Activated gamma-delta T cell treated with Interleukin-2 at 50 U/mL for 16 hours (primary cell): ENCODE measurements at regions not wholly inside any gene's neighbourhood (a gene's known extent, or its start where the extent isn't known, plus 50 kb on each side); places are given as distances from the start of the nearest gene placed in this dataset.
"Not testable (repeated sequence)": the region's sequence is repeated elsewhere in the genome, so short reads cannot be mapped to it uniquely, and the experiment has no call there.

ENCODE experiments used
- DNase-seq: peaks from one replicate; pipeline ENCODE4 v3.0.0-alpha.2; 2020

DNA sequence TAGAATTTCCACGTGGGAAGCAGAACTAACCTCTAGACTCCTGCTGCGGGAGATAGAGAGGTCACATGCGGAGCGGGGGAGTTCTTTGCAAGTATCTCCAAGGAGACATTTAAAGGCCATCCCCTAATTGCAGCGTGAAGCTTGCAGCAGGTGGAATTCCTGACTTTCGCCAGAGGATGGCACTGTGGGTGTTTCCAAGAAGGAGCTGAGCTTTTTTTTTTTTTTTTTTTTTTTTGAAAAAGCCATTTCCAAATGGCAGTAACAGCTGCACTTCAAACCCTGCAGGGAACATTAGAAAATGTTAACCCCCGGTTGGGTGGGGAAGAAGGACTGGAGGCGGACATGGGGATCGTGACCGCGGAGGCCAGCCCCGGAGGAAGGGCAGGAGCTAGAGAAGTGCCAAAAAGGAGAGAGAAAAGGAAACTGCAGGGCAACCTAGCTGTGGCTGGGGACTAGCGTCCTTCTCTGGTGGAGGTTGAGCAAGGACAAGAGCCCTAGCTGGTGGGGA, 487.7 kb downstream of the TYW1 start:
- no peak for DNase-seq

GRCh38 chr7:67486401-67486800, 489.8 kb downstream of the TYW1 start:
- no peak for DNase-seq

DNA sequence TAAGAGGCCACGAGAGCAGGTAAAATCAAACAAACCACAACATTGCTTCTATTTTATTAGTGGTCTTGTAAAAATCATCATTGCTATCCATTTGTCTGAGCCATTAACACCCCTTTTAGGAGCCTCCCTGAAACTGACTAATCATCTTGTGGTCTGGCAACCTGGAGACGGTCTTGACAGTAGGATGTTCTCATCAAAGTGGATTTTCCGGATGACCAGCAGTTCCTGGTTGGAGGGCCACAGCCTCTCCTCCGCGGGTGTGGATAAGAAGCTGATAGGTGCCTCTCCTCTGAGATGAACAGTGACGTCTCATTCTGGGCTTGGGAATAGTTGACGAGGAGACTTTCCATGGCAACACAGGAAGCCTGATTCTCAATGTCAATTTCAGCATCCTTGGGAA, 490.7 kb downstream of the TYW1 start:
- DNase-seq, result no peak

GRCh38 chr7:67489881-67490280, 493.2 kb downstream of the TYW1 start:
- no peak for DNase-seq

DNA sequence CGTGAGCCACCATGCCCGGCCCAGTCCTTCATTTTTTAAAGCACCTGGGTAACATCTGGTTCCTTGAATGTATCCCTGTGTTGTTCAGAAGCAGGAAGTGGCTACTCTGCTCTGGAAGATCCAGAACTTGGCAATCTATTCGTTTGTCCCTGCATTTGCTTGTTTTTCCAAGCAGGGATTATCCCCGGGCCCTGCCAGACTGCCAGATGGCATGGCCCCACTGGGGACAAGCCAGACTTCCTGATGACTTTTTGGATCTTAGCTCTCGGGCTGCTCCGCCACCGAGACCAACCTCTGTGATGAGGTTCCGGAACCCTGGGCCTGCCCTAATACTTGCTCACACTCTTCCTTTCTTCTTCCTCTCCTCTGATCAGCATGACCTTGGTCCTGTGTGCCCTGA, 496.7 kb downstream of the TYW1 start:
- DNase-seq, result no peak

GRCh38 chr7:67496589-67496988, 500.0 kb downstream of the TYW1 start:
- DNase-seq, result no peak

GRCh38 chr7:67497914-67498313, 501.3 kb downstream of the TYW1 start:
- not testable (repeated sequence) for DNase-seq

DNA sequence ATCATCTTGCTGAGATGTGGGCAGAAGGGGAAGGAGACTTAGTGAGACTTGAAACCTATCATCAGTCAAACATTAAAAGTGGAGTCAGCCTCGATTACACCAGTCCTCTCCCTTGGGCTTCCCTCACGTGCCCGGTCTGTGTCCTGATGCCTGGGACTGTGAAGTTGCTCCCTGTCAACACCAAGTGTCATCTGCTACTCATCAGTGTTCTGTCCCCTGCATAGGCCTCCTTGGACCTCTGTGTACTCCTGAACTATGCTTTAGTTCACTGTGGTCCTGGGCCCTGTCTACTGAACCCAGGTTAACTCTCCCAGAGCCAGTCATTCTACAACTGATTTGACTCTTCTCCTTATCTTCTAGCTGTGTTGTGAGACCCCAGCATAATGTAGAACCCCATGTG, 506.3 kb downstream of the TYW1 start:
- no peak for DNase-seq

DNA sequence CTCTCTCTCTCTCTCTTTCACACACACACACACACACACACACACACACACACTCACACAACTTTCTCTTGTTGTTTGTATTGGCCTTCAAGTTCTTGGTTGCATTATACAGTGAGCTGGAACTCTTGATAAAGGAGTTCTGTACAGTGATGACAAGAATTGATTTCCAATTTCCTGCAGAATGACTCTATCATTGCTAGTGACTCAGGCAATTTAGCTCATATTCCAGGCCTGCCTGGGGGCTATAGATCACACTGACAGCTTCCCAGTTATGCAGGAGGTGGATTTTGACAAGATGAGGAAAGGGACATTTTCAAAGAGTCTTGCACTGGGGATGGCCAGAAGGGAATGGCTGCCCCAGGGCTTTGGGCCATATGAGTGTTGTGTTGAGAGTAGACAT, 508.8 kb downstream of the TYW1 start:
- DNase-seq, result no peak

DNA sequence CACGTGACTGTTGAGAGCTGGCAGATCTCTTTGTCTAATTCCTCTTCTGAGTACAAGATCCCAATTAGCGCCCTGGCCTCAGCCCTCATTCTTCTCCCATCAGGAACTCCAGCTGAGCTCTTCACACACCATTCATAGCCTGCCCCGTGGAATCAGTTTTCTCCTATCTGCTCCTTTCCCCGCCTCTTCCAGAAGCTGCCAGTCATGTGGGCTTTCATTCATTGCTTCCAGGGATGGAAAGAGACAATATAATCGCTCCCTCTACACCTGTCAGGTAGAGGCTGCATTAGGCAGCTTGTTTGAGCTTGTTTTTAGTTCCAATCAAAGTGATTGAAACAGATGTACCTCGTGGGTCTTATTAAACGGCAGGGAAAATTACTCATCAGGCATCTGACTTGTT, 515.8 kb downstream of the TYW1 start:
- no peak for DNase-seq

GRCh38 chr7:67518580-67518979, 521.9 kb downstream of the TYW1 start:
- no peak for DNase-seq

DNA sequence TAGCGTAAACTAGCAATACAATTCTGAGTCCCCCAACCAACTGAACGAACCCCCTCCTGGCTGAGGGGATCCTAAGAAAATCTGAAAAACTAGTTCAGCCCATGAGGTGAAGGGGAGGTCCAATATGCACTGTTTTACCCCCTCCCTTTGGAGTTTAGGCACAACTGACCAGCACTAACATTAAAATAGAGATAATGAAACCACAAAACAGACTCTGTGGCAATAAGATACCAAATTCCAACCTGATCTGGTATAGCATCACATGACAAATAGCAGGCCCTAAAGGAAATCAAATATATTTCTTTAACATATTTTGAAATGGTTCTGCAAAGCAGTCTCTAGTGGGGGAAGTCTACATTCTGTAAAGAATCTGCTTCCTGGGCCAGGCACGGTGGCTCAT, 522.5 kb downstream of the TYW1 start:
- DNase-seq, result no peak

DNA sequence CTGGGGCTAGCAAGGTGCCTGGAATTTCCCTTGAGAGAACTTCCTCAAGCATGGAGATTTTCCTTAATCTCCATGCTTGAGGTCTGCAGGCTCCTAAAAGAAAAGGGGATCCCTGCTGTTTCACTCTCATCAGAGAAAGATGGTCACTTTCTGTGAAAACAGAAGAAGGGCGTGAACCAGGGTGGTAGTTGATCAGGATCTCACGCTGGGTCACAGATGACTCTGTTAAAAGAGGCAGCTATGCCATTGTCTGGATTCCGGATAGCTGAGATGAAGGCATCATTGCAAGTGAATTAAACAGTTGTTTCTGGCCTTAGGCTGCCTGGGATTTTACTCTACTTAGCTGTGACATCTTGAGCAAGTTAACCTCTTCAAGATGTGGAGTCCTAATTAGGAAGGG, 525.9 kb downstream of the TYW1 start:
- DNase-seq, result no peak

GRCh38 chr7:67523713-67524112, 527.1 kb downstream of the TYW1 start:
- no peak for DNase-seq

DNA sequence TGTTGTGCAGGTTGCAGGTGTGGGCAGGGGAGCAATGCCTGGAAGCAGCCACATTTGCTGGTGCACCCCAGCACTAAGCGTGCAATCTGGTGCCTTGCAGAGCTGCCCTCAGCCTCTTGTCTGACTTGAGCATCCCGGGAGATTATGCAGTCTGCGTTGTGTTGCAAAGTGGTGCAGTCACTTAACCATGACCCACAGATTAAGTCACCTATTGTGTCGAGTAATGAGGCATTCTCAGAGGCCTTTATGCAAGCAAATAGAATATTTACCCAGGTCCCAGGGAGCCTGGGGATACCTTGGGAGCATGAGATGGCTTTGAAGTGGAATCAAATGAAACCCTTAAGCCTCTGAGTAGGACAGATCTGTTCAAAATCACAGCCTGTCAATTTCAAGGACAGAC, 529.0 kb downstream of the TYW1 start:
- no peak for DNase-seq

DNA sequence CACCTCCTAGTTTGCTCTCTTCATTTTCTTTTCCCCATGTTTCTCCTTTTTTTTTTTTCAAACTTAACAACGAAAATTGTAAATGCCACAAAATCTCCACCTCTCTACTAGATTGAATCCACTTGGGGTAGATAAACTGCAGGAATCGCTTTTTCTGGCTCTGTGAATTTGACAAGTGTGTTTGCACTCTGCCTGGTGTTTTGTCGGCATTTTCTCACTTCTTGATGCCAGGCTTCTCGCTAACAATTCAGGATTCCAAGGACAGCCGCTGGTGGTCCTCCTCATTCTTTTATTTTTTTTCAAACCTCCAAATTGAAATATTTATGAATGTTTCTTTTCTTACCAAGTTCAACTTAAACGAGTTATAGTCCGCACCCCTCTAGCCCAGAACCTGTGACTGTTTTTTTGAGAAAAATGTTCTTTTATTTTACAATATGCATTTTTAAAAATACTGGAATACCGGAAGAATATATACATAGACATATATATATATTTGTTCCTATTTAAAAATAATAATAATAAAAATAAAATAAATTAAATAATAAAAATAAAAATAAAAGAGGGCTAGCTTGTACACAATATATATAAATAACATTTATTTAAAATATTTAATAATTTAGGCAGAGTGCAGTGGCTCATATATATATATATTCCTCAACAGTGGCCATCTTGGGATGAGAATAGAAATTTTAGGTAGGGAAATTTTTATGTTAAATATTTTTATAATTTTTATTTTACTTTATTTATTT, 538.8 kb downstream of the TYW1 start:
- no peak for DNase-seq

DNA sequence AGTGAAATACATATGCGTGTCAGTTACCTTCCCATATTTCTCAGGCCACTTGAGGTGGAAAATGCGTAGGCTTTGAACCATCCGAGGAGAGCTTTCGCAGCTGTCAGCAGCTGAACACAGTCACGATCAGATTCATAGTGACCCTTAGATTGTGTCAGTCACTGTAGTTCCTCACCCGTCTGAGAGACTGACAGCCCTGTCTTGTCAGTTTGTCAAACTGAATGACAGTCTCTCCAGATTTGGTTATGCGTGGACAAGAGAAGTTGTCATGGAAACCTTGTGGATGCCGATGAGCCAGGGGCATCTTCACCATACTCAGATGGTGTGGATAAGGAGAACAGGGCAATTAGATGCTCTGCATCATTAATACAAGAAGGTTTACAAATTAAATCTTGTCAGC, 546.3 kb downstream of the TYW1 start:
- DNase-seq, result no peak

GRCh38 chr7:67547183-67547907, 550.7 kb downstream of the TYW1 start:
- no peak for DNase-seq

DNA sequence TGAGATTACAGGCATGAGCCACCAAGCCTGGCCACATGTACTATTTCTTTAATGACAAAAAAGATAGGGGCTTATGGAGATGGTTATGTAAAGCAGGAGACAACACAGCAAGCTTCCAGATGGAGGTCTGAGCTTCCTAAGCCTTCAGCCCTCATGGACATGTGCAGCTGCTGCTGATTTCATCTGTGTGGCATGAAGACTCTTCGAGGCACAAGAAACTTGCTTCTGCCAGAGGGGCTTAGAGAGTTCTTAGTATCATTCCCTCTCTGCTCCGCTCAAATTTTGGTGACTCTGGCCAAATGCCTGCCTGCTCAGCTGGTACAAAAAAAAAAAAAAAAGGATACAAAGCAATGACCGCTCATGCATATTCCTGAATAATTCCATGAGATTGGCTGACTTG, 552.5 kb downstream of the TYW1 start:
- DNase-seq, result no peak

DNA sequence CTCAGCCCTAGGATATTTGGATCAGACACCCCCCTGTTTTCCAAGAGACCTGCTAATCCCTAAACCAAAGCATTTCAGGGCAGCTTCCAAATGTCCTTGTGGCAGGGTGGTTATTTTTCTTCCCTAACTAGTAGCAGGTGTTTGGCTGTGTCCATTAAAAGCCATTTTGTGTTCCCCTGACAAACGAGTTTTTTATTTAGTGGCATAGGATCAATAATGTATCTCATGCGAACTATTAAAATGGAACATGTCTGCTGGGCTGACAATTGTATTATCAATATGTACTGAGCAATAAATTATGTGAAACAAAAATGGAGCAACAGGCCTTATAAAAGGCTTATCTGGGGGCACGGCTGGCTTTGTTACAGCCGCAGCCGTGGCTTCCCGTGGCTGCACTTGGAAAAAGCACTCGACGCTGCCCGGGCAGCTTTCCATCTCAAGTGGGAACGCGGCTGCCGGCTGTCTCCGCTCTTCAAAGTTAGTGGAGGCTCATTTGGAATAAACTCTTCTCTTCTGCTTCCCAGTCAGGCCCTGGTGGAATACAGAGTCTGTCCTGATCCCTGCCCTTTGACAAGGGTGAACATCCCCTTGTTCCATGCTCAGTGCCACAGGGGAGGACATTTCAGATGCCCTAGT, 554.3 kb downstream of the TYW1 start:
- no peak for DNase-seq

GRCh38 chr7:67552738-67553137, 556.1 kb downstream of the TYW1 start:
- DNase-seq, result no peak

GRCh38 chr7:67553378-67553777, 556.7 kb downstream of the TYW1 start:
- DNase-seq, result no peak

GRCh38 chr7:67554986-67555385, 558.4 kb downstream of the TYW1 start:
- no peak for DNase-seq

DNA sequence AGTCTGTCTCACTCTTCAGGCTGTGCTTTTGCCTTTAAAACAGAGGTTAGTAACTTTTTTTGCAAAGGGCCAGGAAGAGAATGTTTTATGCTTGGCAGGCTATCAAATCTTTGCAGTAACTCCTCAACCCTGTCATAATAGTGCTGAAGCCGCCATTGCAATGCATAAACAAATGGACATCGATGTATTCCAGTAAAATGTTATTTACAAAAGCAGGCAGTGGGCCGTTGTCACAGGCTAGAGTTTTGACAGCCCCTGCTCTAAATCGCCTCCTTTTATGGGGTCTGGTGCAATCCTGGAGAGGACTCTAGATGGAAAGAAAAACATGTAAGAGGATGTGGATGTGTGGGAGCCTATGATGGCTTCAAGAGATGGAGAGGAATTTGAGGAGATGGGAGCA, 568.3 kb downstream of the TYW1 start:
- DNase-seq, result no peak
